ENCODE measurements at regions not wholly inside any gene's neighbourhood (a gene's known extent, or its start where the extent isn't known, plus 50 kb on each side); places are given as distances from the start of the nearest gene placed in this dataset.

- H3K27ac Mint-ChIP-seq, result no peak overlapping the region
- no peaks in the 10 kb centered on the region for H3K4me1 Mint-ChIP-seq
- H3K4me1 ChIP-seq (ENCODE audit: control insufficient read depth in 1 of 2, insufficient read depth in 2 of 2, low read length in 2 of 2), result no peaks in the 10 kb centered on the region
- H3K27ac ChIP-seq (ENCODE audit: low read depth in 1 of 2, low read length in 2 of 2), result no peak overlapping the region
- H3K4me3 Mint-ChIP-seq, result no peak overlapping the region
- H2AFZ ChIP-seq (ENCODE audit: insufficient read depth, low read depth, low read length, poor library complexity, severe bottlenecking), result no peak overlapping the region
- H3K27me3 Mint-ChIP-seq (ENCODE audit: low read depth in 3 of 3), result peaks cover 42 to 49% (median 43%) of the 10 kb centered on the region in 3 donors
- TF ChIP-seq, protein P1, sequence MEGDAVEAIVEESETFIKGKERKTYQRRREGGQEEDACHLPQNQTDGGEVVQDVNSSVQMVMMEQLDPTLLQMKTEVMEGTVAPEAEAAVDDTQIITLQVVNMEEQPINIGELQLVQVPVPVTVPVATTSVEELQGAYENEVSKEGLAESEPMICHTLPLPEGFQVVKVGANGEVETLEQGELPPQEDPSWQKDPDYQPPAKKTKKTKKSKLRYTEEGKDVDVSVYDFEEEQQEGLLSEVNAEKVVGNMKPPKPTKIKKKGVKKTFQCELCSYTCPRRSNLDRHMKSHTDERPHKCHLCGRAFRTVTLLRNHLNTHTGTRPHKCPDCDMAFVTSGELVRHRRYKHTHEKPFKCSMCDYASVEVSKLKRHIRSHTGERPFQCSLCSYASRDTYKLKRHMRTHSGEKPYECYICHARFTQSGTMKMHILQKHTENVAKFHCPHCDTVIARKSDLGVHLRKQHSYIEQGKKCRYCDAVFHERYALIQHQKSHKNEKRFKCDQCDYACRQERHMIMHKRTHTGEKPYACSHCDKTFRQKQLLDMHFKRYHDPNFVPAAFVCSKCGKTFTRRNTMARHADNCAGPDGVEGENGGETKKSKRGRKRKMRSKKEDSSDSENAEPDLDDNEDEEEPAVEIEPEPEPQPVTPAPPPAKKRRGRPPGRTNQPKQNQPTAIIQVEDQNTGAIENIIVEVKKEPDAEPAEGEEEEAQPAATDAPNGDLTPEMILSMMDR (IDR thresholded peaks at IDR 0.05), result no peak
- no peaks in the 10 kb centered on the region for H3K36me3 ChIP-seq (replicated peaks in 1 of 2; ENCODE audit: control insufficient read depth in 1 of 2, insufficient read depth in 2 of 2, low read length in 2 of 2)
- H3K9ac ChIP-seq (ENCODE audit: insufficient read depth, low read length, poor library complexity, severe bottlenecking), result no peak overlapping the region
- no peak overlapping the region for H3K4me3 ChIP-seq (replicated peaks in 1 of 3; ENCODE audit: low read depth in 2 of 3, low read length in 3 of 3)
- H3K4me2 ChIP-seq (replicated peaks; ENCODE audit: extremely low read depth, low read length, poor library complexity, severe bottlenecking), result no peak overlapping the region
- peaks cover 0 to 14% (median 1%) of the 10 kb centered on the region in 7 donors for H3K9me3 Mint-ChIP-seq
- H3K36me3 Mint-ChIP-seq, result no peaks in the 10 kb centered on the region
- no peaks in the 10 kb centered on the region for H4K20me1 ChIP-seq (ENCODE audit: insufficient read depth, low read length)
- H3K9me3 ChIP-seq (replicated peaks in 1 of 2; ENCODE audit: control insufficient read depth in 1 of 2, insufficient read depth in 1 of 2, low read length in 2 of 2), result peaks cover 0 to 12% of the 10 kb centered on the region in 2 donors
- no peaks in the 10 kb centered on the region for H3K79me2 ChIP-seq (ENCODE audit: insufficient read depth, low read length)
- intact Hi-C loops (cut with micrococcal nuclease), result no loop called here
- 34% methylated on average over 2 of the region's 2 CpGs for WGBS (ENCODE audit: insufficient coverage)
- DNase-seq, result no peak
- H3K27me3 ChIP-seq (ENCODE audit: control insufficient read depth in 2 of 2, insufficient read depth in 2 of 2, low read length in 2 of 2), result peaks cover 28 to 43% of the 10 kb centered on the region in 2 donors
Observed at GRCh38 chr11:116576526-116576925, 196.3 kb downstream of the BUD13 start.

DNA sequence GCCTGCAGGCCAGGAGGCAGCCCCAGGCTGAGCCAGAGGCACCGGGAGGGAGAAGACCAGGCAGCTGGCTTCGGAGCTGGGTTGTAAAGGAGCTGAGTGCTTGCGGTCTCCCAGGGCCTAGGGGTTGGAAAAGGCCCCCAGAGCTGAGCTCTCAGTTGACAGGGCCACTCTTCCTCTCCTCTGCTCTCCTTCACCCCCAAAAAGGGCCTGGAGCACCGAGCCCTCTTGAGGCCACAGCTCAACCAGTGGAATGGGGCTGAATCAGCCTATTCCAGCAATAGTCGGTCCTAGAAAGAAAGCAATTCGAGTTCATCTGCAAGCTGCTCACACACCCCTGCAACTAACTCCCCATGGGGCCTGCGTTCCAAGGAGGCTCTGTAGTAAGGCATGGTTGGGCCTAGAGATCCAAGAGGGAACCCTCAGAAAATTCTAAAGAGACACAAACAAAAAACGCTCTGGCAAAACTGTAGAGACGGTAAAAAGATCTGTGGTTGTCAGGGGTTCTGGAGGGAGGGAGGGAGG, 205.0 kb downstream of the BUD13 start:
- Histone ChIP-seq H2AFZ (ENCODE audit: insufficient read depth, low read depth, low read length, poor library complexity, severe bottlenecking) (no peak overlapping the region), H3K27ac (ENCODE audit: low read depth in 1 of 2, low read length in 2 of 2) (no peak overlapping the region), H3K4me1 (ENCODE audit: control insufficient read depth in 1 of 2, insufficient read depth in 2 of 2, low read length in 2 of 2) (no peaks in the 10 kb centered on the region), H3K9ac (ENCODE audit: insufficient read depth, low read length, poor library complexity, severe bottlenecking) (no peak overlapping the region), H3K4me3 (replicated peaks in 1 of 3; ENCODE audit: low read depth in 2 of 3, low read length in 3 of 3) (no peak overlapping the region), H3K36me3 (replicated peaks in 1 of 2; ENCODE audit: control insufficient read depth in 1 of 2, insufficient read depth in 2 of 2, low read length in 2 of 2) (no peaks in the 10 kb centered on the region), H3K9me3 (replicated peaks in 1 of 2; ENCODE audit: control insufficient read depth in 1 of 2, insufficient read depth in 1 of 2, low read length in 2 of 2) (peaks cover 0 to 5% of the 10 kb centered on the region in 2 donors), H4K20me1 (ENCODE audit: insufficient read depth, low read length) (no peaks in the 10 kb centered on the region), H3K4me2 (replicated peaks; ENCODE audit: extremely low read depth, low read length, poor library complexity, severe bottlenecking) (no peak overlapping the region), H3K79me2 (ENCODE audit: insufficient read depth, low read length) (no peaks in the 10 kb centered on the region), H3K27me3 (ENCODE audit: control insufficient read depth in 2 of 2, insufficient read depth in 2 of 2, low read length in 2 of 2) (no peaks in the 10 kb centered on the region)
- H3K4me3 Mint-ChIP-seq, result no peak overlapping the region
- intact Hi-C loops (cut with micrococcal nuclease), result no loop called here
- TF ChIP-seq, protein P1 (IDR thresholded peaks at IDR 0.05), result no peak
- peaks cover 0 to 8% (median 1%) of the 10 kb centered on the region in 3 donors for H3K27me3 Mint-ChIP-seq (ENCODE audit: low read depth in 3 of 3)
- no CpG with 5 or more reads among the region's 9 CpGs for WGBS (ENCODE audit: insufficient coverage)
- no peaks in the 10 kb centered on the region for H3K36me3 Mint-ChIP-seq
- no peaks in the 10 kb centered on the region for H3K4me1 Mint-ChIP-seq
- peaks cover 3 to 10% (median 4%) of the 10 kb centered on the region in 7 donors for H3K9me3 Mint-ChIP-seq
- no peak for DNase-seq
- H3K27ac Mint-ChIP-seq, result no peak overlapping the region

Measured in CD14-positive monocyte (primary cell).